ENCODE measurements at regions not wholly inside any gene's neighbourhood (a gene's known extent, or its start where the extent isn't known, plus 50 kb on each side); places are given as distances from the start of the nearest gene placed in this dataset.
A peak's percentile ranks its signal among the peaks of the same experiment; 100 is the strongest.

DNA sequence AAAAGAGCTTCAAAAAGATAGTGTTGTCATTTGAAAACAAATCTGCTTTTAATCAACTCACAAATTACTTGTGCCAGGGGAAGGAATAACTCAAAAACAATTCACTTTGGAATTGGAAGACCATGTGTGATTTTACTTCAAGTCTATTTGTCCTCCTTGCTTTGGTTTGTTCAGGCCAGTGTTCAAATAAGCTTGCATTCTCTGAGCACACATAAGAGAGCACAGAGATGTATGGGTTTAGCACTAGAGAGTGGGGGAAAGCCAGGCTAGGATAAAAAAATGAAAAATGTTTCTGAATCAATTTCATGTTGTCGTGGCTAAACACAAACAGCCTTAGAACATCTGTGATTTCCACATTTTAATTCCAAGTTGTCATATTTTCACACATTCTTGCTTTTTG lies 325.7 kb upstream of the LYPLAL1 start:
- H3K27me3 Mint-ChIP-seq (ENCODE audit: low read depth): no peaks in the 10 kb centered on the region
- H3K4me1 Mint-ChIP-seq (ENCODE audit: low read depth): peaks cover 8% of the 10 kb centered on the region
- H3K4me3 Mint-ChIP-seq (ENCODE audit: unreplicated experiment): no peak overlapping the region
- H3K9me3 Mint-ChIP-seq (ENCODE audit: low read depth): no peaks in the 10 kb centered on the region
- H3K27ac Mint-ChIP-seq (ENCODE audit: unreplicated experiment): no peak overlapping the region
- no peak for DNase-seq (ENCODE audit: low spot score)
- H3K36me3 Mint-ChIP-seq (ENCODE audit: low read depth): no peaks in the 10 kb centered on the region
- TF ChIP-seq, protein P1, sequence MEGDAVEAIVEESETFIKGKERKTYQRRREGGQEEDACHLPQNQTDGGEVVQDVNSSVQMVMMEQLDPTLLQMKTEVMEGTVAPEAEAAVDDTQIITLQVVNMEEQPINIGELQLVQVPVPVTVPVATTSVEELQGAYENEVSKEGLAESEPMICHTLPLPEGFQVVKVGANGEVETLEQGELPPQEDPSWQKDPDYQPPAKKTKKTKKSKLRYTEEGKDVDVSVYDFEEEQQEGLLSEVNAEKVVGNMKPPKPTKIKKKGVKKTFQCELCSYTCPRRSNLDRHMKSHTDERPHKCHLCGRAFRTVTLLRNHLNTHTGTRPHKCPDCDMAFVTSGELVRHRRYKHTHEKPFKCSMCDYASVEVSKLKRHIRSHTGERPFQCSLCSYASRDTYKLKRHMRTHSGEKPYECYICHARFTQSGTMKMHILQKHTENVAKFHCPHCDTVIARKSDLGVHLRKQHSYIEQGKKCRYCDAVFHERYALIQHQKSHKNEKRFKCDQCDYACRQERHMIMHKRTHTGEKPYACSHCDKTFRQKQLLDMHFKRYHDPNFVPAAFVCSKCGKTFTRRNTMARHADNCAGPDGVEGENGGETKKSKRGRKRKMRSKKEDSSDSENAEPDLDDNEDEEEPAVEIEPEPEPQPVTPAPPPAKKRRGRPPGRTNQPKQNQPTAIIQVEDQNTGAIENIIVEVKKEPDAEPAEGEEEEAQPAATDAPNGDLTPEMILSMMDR (IDR thresholded peaks at IDR 0.05): no peak

DNA sequence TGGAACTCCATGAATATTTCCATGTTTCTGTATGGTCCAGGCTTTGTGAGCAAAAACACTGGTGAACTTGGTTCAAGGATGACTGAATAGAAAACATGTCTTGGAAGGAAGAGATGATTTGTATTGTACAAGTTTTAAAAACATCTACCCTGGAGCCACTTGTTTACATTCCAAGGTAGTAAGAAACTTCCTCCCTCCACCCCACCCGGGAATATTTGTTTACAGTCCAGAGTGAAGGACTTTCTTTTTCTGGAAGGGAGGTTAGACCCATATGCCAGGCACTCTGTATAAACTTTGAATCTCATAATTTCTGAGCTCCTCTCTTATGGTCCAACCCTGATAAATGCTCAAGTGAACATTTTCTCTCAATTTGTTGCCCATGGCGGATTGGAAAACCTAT lies 323.3 kb upstream of the LYPLAL1 start:
- Mint-ChIP-seq H3K36me3 (ENCODE audit: low read depth) (no peaks in the 10 kb centered on the region), H3K27me3 (ENCODE audit: low read depth) (no peaks in the 10 kb centered on the region), H3K9me3 (ENCODE audit: low read depth) (no peaks in the 10 kb centered on the region), H3K4me3 (ENCODE audit: unreplicated experiment) (no peak overlapping the region), H3K27ac (ENCODE audit: unreplicated experiment) (no peak overlapping the region), H3K4me1 (ENCODE audit: low read depth) (peaks cover 8% of the 10 kb centered on the region)
- TF ChIP-seq, protein P1 (IDR thresholded peaks at IDR 0.05): no peak
- no peak for DNase-seq (ENCODE audit: low spot score)

DNA sequence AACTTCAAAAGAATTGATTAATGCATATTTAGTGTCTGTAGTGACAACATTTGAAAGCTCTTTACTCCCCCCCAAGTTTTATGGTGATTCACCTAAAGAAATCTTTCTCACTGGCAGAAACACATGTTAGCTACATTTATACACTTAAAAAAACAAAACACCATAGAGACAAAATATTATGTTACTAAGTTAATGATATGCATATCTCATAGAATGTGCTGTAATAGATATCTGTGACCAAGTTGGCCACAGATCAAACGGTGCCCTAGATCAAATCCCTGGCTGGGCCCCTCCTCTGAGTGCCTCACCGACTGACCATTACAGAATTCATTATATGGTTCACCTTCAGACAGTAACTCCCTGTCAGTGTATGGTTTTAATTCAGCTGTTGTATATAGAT lies 322.1 kb upstream of the LYPLAL1 start:
- Mint-ChIP-seq H3K9me3 (ENCODE audit: low read depth) (no peaks in the 10 kb centered on the region), H3K4me1 (ENCODE audit: low read depth) (peaks cover 8% of the 10 kb centered on the region), H3K27ac (ENCODE audit: unreplicated experiment) (peak overlapping the region; percentile 6), H3K4me3 (ENCODE audit: unreplicated experiment) (no peak overlapping the region), H3K36me3 (ENCODE audit: low read depth) (no peaks in the 10 kb centered on the region), H3K27me3 (ENCODE audit: low read depth) (no peaks in the 10 kb centered on the region)
- TF ChIP-seq, protein P1 (IDR thresholded peaks at IDR 0.05): no peak
- DNase-seq (ENCODE audit: low spot score): no peak

DNA sequence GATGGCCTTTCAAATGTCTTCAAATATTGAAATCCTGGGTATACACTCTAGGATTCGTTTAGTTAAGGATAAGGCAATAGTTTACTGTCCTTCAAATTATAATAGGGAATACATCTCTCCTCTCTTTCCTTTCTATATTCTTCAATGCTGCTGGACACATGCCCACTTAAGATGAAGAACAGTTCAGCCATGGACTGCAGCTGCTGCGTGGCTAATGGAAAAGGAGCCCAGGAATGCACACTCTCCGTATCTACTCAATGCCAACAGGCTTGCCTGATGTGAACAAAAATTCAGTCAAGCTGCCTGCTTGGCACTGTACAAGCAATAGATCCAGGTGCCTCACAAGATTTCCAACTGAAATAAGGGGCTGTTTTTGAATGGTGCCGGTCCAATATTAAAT lies 321.2 kb upstream of the LYPLAL1 start:
- no peaks in the 10 kb centered on the region for H3K27me3 Mint-ChIP-seq (ENCODE audit: low read depth)
- DNase-seq (ENCODE audit: low spot score): no peak

DNA sequence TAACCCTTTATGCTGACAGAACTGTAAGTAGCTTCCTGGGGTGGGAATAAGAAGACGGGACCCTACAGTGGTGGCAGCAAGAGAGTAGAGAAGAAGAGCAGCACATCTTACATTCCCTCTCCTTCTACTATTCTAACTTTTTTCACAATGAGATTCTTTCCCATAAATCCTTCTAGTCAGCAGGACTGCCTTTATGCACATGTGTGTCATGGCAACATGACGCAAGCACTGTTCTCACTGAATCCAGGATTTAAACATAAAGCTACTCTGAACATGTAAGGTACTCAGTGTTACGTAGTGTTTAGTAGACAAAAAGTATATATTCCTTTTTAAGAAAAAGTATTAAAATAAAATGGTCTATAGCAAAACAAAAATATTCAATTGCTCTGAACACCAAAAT lies 309.7 kb upstream of the LYPLAL1 start:
- Mint-ChIP-seq H3K36me3 (ENCODE audit: low read depth) (no peaks in the 10 kb centered on the region), H3K4me3 (ENCODE audit: unreplicated experiment) (no peak overlapping the region), H3K27ac (ENCODE audit: unreplicated experiment) (no peak overlapping the region), H3K27me3 (ENCODE audit: low read depth) (no peaks in the 10 kb centered on the region), H3K4me1 (ENCODE audit: low read depth) (peaks cover 9% of the 10 kb centered on the region), H3K9me3 (ENCODE audit: low read depth) (no peaks in the 10 kb centered on the region)
- DNase-seq (ENCODE audit: low spot score): no peak
- TF ChIP-seq, protein P1 (IDR thresholded peaks at IDR 0.05): no peak

More for the DNA sequence above, 321.2 kb upstream of the LYPLAL1 start:
- Mint-ChIP-seq H3K36me3 (ENCODE audit: low read depth) (no peaks in the 10 kb centered on the region), H3K27ac (ENCODE audit: unreplicated experiment) (no peak overlapping the region), H3K9me3 (ENCODE audit: low read depth) (no peaks in the 10 kb centered on the region), H3K4me3 (ENCODE audit: unreplicated experiment) (no peak overlapping the region), H3K4me1 (ENCODE audit: low read depth) (peaks cover 8% of the 10 kb centered on the region)
- TF ChIP-seq, protein P1 (IDR thresholded peaks at IDR 0.05): no peak

Data from chondrocyte (in vitro differentiated cells).